Skin epidermis (tissue), 12 donors: ENCODE measurements at regions not wholly inside any gene's neighbourhood (a gene's known extent, or its start where the extent isn't known, plus 50 kb on each side); places are given as distances from the start of the nearest gene placed in this dataset.
"Not testable (repeated sequence)": the region's sequence is repeated elsewhere in the genome, so short reads cannot be mapped to it uniquely, and the experiment has no call there.

Source experiments
- H3K27ac ChIP-seq, 21 experiments: fragments of 200-600 bp; sonication (generic) in 11 of 21; one replicate each; pipeline ENCODE4 v1.5.0; 2020; ENCODE audit warnings: mild to moderate bottlenecking in 3 of 21, inconsistent platforms in 2 of 21, moderate library complexity in 2 of 21
- H3K4me3 ChIP-seq, 7 experiments: fragments of 200-600 bp; sonication (generic) in 2 of 7; one replicate each; pipeline ENCODE4 v1.5.0; 2020; ENCODE audit warnings: inconsistent platforms in 2 of 7, mild to moderate bottlenecking in 2 of 7, moderate library complexity in 1 of 7

DNA sequence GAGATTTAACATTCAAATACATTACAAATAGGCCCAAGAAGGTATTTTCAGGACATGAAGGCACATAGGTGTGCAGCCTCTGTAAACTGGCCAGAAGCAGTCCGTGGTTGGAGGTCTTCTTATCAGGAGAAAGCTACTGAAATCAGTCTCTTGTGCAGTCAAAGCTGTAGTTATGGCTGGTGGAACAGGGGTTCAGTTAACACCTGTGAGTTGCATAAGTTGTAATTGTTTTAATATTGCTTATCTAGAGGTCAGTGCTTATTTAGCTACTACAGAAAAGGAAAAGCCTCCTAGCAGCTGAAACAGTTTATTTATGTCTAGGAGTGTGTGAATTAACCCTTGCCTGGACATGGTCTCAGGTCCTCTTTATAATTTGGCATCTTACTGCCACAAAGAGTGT is 377.6 kb upstream of the MDGA2 start:
- no peak overlapping the region for H3K27ac ChIP-seq
- no peak overlapping the region for H3K4me3 ChIP-seq

GRCh38 chr14:48035836-48036235 is 360.4 kb upstream of the MDGA2 start:
- H3K27ac ChIP-seq: no peak overlapping the region
- no peak overlapping the region for H3K4me3 ChIP-seq

DNA sequence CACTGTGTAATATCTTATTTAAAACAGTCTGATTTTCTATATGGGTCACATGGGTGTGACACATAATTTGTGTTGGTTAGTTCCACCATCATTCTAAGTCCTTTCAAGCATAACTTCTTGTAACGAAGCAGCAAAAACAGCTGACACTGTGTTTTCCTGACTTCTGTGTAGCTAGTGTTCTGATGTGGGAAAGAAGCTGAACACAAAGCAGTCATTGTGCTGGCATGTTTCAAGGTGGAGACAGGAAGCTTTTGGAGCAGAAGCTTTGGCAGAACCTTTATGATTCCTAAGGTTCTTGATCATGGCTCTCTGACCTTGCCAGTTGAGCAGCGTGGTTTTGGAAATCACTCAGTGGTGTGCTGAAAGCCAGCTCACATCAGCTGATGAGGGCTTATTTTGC is 351.7 kb upstream of the MDGA2 start:
- Histone ChIP-seq H3K4me3 (no peak overlapping the region), H3K27ac (no peak overlapping the region)

GRCh38 chr14:48023881-48024280 is 348.5 kb upstream of the MDGA2 start:
- no peak overlapping the region for H3K27ac ChIP-seq

GRCh38 chr14:48011484-48011883 is 336.1 kb upstream of the MDGA2 start:
- not testable (repeated sequence) for H3K4me3 ChIP-seq, H3K27ac ChIP-seq

More at GRCh38 chr14:48023881-48024280, 348.5 kb upstream of the MDGA2 start:
- no peak overlapping the region for H3K4me3 ChIP-seq

- Histone ChIP-seq H3K27ac (no peak overlapping the region), H3K4me3 (no peak overlapping the region)
Measured at GRCh38 chr14:48008646-48009045, 333.2 kb upstream of the MDGA2 start.

- H3K27ac ChIP-seq: no peak overlapping the region
- H3K4me3 ChIP-seq: no peak overlapping the region
Measured at GRCh38 chr14:48005986-48006385, 330.6 kb upstream of the MDGA2 start.

DNA sequence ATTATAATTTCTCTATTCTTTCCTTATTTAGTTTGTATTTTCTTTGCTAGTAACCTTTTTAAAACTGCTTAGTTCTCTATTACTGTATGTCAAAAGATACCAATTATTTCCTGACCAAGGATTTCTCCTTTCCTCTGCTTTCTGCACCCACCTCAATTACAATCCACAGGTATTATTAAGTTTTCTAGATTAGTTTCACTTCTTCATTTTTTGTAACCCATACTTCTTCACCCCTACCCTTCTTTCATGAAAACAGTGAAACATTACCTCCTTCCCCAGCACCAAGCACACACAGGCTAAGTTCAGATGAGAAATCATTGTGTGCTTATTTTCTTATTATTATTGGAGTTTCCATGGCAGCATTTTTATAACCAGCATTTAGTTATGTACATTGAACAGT is 318.5 kb upstream of the MDGA2 start:
- Histone ChIP-seq H3K27ac (no peak overlapping the region), H3K4me3 (no peak overlapping the region)

GRCh38 chr14:47988175-47988574 is 312.8 kb upstream of the MDGA2 start:
- no peak overlapping the region for H3K27ac ChIP-seq
- no peak overlapping the region for H3K4me3 ChIP-seq

DNA sequence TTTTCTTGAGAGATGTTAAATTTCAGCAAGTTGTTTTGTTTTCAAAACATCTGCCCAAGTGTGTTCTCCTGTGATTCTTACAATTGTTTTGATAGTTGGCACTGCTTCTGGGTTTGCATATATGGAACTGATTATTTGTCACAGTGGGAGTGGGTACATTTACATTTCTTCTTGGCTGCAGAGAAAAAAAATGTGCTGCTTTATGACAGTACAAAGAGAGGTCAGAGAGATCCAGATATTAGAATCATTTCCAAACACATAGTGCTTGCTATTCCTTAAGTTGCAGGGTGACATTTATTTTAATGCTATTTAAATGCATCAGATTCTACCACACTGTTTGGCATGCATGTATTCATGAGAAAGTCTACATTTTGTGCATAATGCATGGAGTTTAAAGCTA is 303.5 kb upstream of the MDGA2 start:
- H3K4me3 ChIP-seq: no peak overlapping the region
- no peak overlapping the region for H3K27ac ChIP-seq

DNA sequence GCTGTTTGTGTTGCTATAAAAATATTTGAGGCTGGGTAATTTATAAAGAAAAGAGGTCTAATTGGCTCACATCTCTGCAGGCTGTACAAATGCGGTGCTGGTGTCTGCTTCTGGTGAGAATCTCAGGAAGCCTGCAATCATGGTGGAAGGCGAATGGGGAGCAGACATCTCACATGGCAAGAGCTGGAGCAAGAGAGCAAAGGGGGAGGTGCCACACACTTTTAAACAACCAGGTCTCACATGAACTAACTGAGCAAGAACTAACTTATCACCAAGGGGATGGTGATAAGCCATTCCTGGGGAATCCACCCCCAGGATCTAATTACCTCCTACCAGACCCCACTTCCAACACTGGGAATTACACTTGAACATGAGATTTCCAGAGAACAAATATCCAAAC is 300.7 kb upstream of the MDGA2 start:
- Histone ChIP-seq H3K27ac (no peak overlapping the region), H3K4me3 (no peak overlapping the region)

DNA sequence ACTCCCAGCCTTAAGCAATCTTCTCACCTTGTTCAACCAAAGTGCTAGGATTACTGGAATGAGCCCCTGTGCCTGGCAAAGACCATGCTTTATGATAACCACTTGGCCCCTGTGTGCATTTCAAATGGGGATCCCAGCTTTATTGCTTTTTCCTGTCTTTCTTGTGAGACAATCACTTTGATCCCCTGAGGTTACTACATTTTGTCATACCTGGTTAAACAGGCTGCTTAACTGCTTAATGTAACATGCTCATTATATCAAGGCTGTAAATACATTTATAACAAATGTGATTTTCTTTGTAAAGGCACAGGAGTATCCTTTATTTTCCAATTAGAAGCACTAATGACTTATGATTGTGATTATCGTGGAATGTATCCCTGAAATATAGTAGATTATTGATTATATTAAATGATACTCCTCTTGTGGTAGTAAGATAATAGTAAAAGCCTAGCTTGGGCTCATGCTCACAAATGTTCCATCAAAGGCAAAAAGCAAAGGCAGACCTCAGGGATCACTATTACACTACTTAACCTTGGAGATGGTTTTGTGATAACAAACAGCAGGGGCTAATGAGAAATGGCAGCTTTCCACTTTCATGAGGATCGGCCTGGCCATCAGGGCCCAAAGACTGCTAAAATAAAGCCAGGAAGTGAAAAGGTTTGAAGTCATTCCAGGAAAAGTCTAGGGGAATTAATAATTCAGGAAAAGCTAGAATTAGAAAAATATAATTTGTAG is 290.8 kb upstream of the MDGA2 start:
- no peak overlapping the region for H3K27ac ChIP-seq
- no peak overlapping the region for H3K4me3 ChIP-seq

- no peak overlapping the region for H3K4me3 ChIP-seq
- H3K27ac ChIP-seq: no peak overlapping the region
Measured at GRCh38 chr14:47961634-47962033, 286.2 kb upstream of the MDGA2 start.

DNA sequence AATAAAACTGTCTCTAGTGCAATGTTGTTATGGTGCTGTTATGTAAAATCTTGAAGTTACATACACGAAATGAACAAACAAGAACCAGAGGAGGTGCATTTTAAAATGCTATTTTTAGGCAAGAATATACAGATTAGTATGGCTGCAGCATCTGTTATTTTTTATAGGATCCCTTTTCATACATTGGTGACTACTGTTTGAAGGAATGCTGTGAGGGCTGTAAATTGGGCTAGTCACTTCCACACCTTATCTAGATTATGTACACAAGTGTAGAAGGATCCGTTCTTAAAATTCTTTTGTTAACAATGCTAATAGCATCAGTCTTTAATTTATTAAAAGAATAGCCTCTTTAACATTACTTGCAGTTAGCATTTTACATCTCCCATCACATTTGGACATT is 284.3 kb upstream of the MDGA2 start:
- H3K27ac ChIP-seq: no peak overlapping the region
- H3K4me3 ChIP-seq: no peak overlapping the region

- no peak overlapping the region for H3K27ac ChIP-seq
- H3K4me3 ChIP-seq: no peak overlapping the region
Measured at GRCh38 chr14:47949006-47949405, 273.6 kb upstream of the MDGA2 start.

DNA sequence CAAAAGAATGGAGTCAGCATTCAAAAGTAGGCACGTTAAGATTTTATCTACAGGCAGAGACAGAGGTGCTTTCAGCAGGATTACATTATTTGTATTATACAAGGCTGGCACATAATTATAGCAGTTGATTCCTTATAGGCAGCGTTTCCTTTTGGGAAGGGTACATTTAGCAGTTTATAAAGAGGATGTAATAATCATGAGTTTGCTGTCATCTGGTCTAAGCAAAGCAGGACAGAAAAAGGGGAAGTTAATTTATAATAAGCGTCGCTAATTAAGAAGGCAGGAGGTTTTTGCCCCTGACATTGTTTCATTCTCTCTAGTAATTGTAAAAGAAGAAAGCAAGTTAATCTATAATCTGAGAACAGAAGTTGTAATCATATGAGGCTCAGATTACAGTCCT is 259.9 kb upstream of the MDGA2 start:
- Histone ChIP-seq H3K27ac (no peak overlapping the region), H3K4me3 (no peak overlapping the region)

GRCh38 chr14:47929334-47929733 is 253.9 kb upstream of the MDGA2 start:
- Histone ChIP-seq H3K27ac (no peak overlapping the region), H3K4me3 (no peak overlapping the region)

DNA sequence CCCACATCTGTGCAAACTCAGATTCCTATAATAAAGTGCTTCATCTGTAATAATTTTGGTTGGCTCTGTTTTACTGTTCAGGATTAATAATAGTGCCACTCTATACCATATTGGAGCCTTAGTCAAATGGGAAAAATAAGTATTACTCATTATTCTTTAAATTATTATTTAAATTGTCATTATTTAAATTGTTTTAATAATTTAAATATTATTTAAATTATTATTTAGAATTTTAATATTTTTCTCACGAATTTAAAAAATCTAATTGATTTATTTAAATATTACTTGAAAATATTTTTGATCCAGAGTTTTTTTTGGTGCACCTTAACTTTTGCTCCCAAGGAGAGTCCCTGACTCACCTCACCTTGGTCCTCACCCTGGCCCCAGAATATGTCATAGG is 245.7 kb upstream of the MDGA2 start:
- Histone ChIP-seq H3K27ac (no peak overlapping the region), H3K4me3 (no peak overlapping the region)

- H3K27ac ChIP-seq: no peak overlapping the region
- H3K4me3 ChIP-seq: no peak overlapping the region
Measured at GRCh38 chr14:47919997-47920396, 244.6 kb upstream of the MDGA2 start.

DNA sequence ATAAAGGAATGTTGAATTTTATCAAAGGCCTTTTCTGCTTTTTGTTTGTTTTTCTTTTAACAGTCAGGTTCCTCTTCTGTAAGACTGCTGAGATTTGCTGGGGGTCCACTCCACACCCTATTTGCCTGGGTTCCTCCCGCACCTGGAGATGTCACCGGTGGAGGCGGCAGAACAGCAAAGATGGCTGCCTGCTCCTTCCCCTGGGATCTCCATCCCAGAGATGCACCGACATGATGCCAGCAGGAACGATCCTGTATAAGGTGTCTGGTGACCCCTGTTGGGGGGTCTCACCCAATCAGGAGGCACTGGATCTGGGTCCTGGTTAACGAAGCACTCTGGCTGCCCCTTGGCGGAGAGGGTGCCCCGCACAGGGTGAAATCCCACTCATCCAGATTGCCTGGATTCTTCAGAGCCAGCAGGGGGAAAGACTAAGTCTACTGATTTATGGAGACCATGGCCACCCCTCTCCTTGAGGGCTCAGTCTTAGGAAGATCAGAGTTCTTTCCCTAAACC is 244.0 kb upstream of the MDGA2 start:
- Histone ChIP-seq H3K4me3 (no peak overlapping the region), H3K27ac (no peak overlapping the region)

GRCh38 chr14:47917344-47917954 is 242.0 kb upstream of the MDGA2 start:
- Histone ChIP-seq H3K27ac (no peak overlapping the region), H3K4me3 (no peak overlapping the region)

DNA sequence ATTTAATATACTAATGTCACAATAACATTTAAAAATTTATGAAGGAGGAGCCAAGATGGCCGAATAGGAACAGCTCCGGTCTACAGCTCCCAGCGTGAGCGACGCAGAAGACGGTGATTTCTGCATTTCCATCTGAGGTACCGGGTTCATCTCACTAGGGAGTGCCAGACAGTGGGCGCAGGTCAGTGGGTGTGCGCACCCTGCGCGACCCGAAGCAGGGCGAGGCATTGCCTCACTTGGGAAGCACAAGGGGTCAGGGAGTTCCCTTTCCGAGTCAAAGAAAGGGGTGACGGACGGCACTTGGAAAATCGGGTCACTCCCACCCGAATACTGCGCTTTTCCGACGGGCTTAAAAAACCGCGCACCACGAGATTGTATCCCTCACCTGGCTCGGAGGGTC is 225.7 kb upstream of the MDGA2 start:
- peak overlapping the region in 1 of 7 experiments; percentile 5 for H3K4me3 ChIP-seq
- not testable (repeated sequence) for H3K27ac ChIP-seq
